22Rv1 (cell line): ENCODE measurements at regions not wholly inside any gene's neighbourhood (a gene's known extent, or its start where the extent isn't known, plus 50 kb on each side); places are given as distances from the start of the nearest gene placed in this dataset.

ENCODE experiments used
- H3K27ac ChIP-seq: fragments of 450-650 bp; 2 replicates; pipeline ENCODE4 v1.5.1; 2017
- ZFX ChIP-seq: fragments of 450-650 bp; IDR thresholded peaks from 2 replicates; pipeline ENCODE4 v1.6.1; 2017; ENCODE audit warnings: antibody characterized with exemption, borderline replicate concordance
- TF ChIP-seq, protein P1 (sequence below): fragments of 450-650 bp; IDR thresholded peaks from 2 replicates; pipeline ENCODE4 v1.5.1; 2017; ENCODE audit warnings: mild to moderate bottlenecking

GRCh38 chr13:73358606-73359095 is 299.8 kb downstream of the KLF5 start:
- no peak overlapping the region for H3K27ac ChIP-seq
- no peak for TF ChIP-seq ZFX
- TF ChIP-seq, protein P1, sequence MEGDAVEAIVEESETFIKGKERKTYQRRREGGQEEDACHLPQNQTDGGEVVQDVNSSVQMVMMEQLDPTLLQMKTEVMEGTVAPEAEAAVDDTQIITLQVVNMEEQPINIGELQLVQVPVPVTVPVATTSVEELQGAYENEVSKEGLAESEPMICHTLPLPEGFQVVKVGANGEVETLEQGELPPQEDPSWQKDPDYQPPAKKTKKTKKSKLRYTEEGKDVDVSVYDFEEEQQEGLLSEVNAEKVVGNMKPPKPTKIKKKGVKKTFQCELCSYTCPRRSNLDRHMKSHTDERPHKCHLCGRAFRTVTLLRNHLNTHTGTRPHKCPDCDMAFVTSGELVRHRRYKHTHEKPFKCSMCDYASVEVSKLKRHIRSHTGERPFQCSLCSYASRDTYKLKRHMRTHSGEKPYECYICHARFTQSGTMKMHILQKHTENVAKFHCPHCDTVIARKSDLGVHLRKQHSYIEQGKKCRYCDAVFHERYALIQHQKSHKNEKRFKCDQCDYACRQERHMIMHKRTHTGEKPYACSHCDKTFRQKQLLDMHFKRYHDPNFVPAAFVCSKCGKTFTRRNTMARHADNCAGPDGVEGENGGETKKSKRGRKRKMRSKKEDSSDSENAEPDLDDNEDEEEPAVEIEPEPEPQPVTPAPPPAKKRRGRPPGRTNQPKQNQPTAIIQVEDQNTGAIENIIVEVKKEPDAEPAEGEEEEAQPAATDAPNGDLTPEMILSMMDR, result no peak

DNA sequence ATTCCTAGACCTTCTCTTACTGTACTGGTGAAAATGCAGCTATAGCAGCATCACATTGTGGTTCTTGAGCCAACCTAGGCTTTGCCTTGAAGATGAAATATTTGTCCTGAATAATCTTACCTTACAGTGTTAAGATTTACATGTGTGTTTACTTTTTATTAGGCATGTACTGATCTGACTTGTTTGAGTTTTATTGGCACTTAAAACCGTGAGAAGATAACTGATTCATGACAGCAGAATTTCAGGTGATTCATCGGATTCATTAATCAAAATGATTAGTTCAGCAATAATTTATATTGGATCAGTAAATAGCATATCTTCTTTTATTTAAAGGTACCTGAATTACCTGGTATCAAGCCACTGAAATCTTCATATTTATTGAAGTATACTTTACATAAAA is 296.3 kb downstream of the KLF5 start:
- TF ChIP-seq, protein P1, result no peak
- TF ChIP-seq ZFX, result no peak
- H3K27ac ChIP-seq, result no peak overlapping the region

- H3K27ac ChIP-seq, result no peak overlapping the region
- no peak for TF ChIP-seq ZFX
- TF ChIP-seq, protein P1, result no peak
These were observed 292.9 kb downstream of the KLF5 start for GRCh38 chr13:73351730-73352129.

- TF ChIP-seq, protein P1, result no peak
- TF ChIP-seq ZFX, result no peak
- H3K27ac ChIP-seq, result no peak overlapping the region
These were observed 282.9 kb downstream of the KLF5 start for GRCh38 chr13:73341748-73342147.

DNA sequence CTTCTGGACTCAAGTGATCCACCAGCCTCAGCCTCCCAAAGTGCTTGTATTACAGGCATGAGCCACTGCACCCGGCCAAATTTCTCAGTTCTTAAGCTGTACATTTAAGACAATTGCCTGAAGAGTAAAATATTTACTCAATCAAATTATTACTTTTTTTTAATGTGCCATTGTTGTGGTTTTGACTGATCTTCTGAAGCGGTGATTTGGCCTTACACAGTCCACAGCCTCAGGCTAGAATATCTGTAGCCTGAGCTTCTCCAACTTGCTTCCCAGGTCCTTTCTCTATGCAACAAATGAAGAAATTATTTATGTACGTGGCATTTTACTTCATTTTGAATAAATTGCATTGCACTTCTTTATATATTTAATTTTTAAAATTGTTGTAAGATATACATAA is 281.3 kb downstream of the KLF5 start:
- H3K27ac ChIP-seq, result no peak overlapping the region
- TF ChIP-seq ZFX, result no peak
- TF ChIP-seq, protein P1, result no peak

DNA sequence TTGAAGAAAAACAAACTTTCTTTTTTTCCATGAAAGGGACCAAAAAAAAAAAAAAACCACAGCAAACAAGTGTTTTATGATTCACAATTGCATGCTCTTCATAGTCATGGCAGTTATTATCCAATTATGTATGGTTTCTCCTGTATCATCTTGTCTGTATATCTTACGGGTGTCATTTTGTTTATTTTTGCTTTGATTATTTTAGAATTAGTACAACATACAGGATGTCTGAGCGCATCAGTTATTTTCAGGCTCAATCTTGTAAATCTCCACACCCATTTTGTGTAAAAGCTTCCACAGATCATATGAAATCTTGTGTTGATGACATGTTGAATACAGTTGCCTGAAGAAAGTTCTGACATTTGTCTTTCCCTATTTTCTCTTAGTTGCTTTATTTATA is 280.3 kb downstream of the KLF5 start:
- TF ChIP-seq, protein P1, result no peak
- TF ChIP-seq ZFX, result no peak
- H3K27ac ChIP-seq, result no peak overlapping the region

DNA sequence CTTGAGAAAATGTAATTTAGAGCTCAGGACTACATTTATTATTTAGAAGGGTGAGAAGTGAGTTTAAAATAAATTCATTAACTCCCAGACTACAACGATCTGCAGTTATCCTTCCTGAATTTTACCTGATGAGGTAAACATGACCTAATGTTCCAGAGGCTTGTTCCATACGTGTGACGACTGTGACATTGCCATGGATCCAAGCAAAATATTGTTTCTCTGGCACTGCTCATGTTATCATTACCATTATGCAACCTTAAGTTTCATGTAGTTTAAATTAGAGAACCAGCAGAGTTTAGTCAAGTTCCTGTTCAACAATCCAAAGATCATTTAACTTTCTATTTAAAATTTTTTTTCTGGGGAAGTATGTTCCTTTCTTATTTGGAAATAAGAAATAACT is 279.6 kb downstream of the KLF5 start:
- TF ChIP-seq, protein P1, result no peak
- no peak for TF ChIP-seq ZFX
- H3K27ac ChIP-seq, result no peak overlapping the region
